Caco-2 (cell line): ENCODE measurements at regions not wholly inside any gene's neighbourhood (a gene's known extent, or its start where the extent isn't known, plus 50 kb on each side); places are given as distances from the start of the nearest gene placed in this dataset.

Experiments
- BruUV-seq: library from RNA; stranded (reverse); fragments of 400-500 nt; replicated peaks from 2 replicates; lab custom pipeline; 2021; lab: Mats Ljungman, UMichigan
- CTCF ChIA-PET: fragments of 300-600 bp; sonication (Branson Sonifier 250); formaldehyde crosslinking; loops from one replicate; lab custom pipeline; 2022; ENCODE audit warnings: antibody characterized with exemption; lab: Charles Lee
- POLR2A ChIA-PET: fragments of 300-600 bp; sonication (Branson Sonifier 250); formaldehyde crosslinking; loops from one replicate; lab custom pipeline; 2022; ENCODE audit warnings: antibody characterized with exemption; lab: Charles Lee
- DNase-seq, 2 experiments: peaks; one replicate each; pipeline versions ENCODE4 v3.0.0 to v3.0.0-alpha.2; 2020 to 2022
- H3K27me3 ChIP-seq: replicated peaks from 2 replicates; pipeline ENCODE4 v1.6.0; 2011; ENCODE audit warnings: low read length; ENCODE audit not compliant: control insufficient read depth, insufficient read depth
- H3K36me3 ChIP-seq: 2 replicates; pipeline ENCODE4 v1.5.1; 2011; ENCODE audit warnings: low read length; ENCODE audit not compliant: control insufficient read depth, insufficient read depth
- H3K4me1 ChIP-seq: fragments of 250-450 bp; sonication (Bioruptor Pico); 2 replicates; pipeline ENCODE4 v1.5.1; 2020; ENCODE audit warnings: mild to moderate bottlenecking
- H3K4me3 ChIP-seq: 2 replicates; pipeline ENCODE4 v1.5.1; 2011; ENCODE audit warnings: low read depth, mild to moderate bottlenecking, control low read depth, low read length
- H3K9me3 ChIP-seq: fragments of 250-450 bp; sonication (Bioruptor Pico); 2 replicates; pipeline ENCODE4 v1.5.1; 2020; ENCODE audit warnings: mild to moderate bottlenecking, moderate library complexity
- H3K27ac Mint-ChIP-seq: one replicate; pipeline ENCODE4 v1.8.0; 2022; ENCODE audit warnings: mixed read lengths; ENCODE audit not compliant: unreplicated experiment
- H3K27me3 Mint-ChIP-seq: one replicate; pipeline ENCODE4 v1.8.0; 2022; ENCODE audit warnings: mixed read lengths; ENCODE audit not compliant: insufficient read depth, unreplicated experiment
- H3K36me3 Mint-ChIP-seq: one replicate; pipeline ENCODE4 v1.8.0; 2022; ENCODE audit warnings: mild to moderate bottlenecking, mixed read lengths; ENCODE audit not compliant: insufficient read depth, unreplicated experiment
- H3K4me1 Mint-ChIP-seq: one replicate; pipeline ENCODE4 v1.8.0; 2022; ENCODE audit warnings: low read depth, mixed read lengths; ENCODE audit not compliant: unreplicated experiment
- H3K4me3 Mint-ChIP-seq: one replicate; pipeline ENCODE4 v1.8.0; 2022; ENCODE audit warnings: mild to moderate bottlenecking, moderate library complexity, mixed read lengths; ENCODE audit not compliant: unreplicated experiment
- H3K9me3 Mint-ChIP-seq: one replicate; pipeline ENCODE4 v1.8.0; 2022; ENCODE audit warnings: mixed read lengths; ENCODE audit not compliant: unreplicated experiment
- CTCF ChIP-seq, 2 experiments: fragments of 200-600 bp in 1 of 2; IDR thresholded peaks; 1 replicate in 1 of 2; 2 replicates in 1 of 2; pipeline versions ENCODE4 v1.5.1 to v1.8.0; 2011 to 2022; ENCODE audit warnings: antibody characterized with exemption in 1 of 2, control low read depth in 1 of 2, inconsistent platforms in 1 of 2, low read depth in 1 of 2, low read length in 1 of 2, mild to moderate bottlenecking in 1 of 2, moderate library complexity in 1 of 2; ENCODE audit not compliant: insufficient read depth in 1 of 2, severe bottlenecking in 1 of 2, unreplicated experiment in 1 of 2
- intact Hi-C: fragments of 100-400 bp; cut with micrococcal nuclease; formaldehyde crosslinking; loops from one replicate; pipeline ENCODE4 v1.10.0; 2022; ENCODE audit not compliant: unreplicated experiment

- BruUV-seq, result no TSS peak
- CTCF ChIA-PET, result no interaction called here
- Mint-ChIP-seq H3K36me3 (no peaks in the 10 kb centered on the region), H3K27ac (no peak overlapping the region), H3K4me1 (no peaks in the 10 kb centered on the region), H3K4me3 (no peak overlapping the region), H3K27me3 (no peaks in the 10 kb centered on the region), H3K9me3 (peaks cover 23% of the 10 kb centered on the region)
- no peak overlapping the region for H3K4me3 ChIP-seq
- DNase-seq, result no peak
- H3K4me1 ChIP-seq, result no peaks in the 10 kb centered on the region
- TF ChIP-seq CTCF (IDR thresholded peaks at IDR 0.05; ENCODE audit: insufficient read depth in 1 of 2, low read depth in 1 of 2, low read length in 1 of 2, severe bottlenecking in 1 of 2, unreplicated experiment in 1 of 2), result no peak
- H3K27me3 ChIP-seq, result no peaks in the 10 kb centered on the region
- POLR2A ChIA-PET, result no interaction called here
- intact Hi-C loops, result no loop called here
- H3K9me3 ChIP-seq, result no peaks in the 10 kb centered on the region
- no peaks in the 10 kb centered on the region for H3K36me3 ChIP-seq
Observed at GRCh38 chr5:68002836-68003235, 212.7 kb upstream of the PIK3R1 start.

GRCh38 chr5:68000805-68001204 is 214.8 kb upstream of the PIK3R1 start:
- Mint-ChIP-seq H3K36me3 (no peaks in the 10 kb centered on the region), H3K27ac (no peak overlapping the region), H3K27me3 (no peaks in the 10 kb centered on the region), H3K9me3 (peaks cover 23% of the 10 kb centered on the region), H3K4me1 (no peaks in the 10 kb centered on the region), H3K4me3 (no peak overlapping the region)
- Histone ChIP-seq H3K9me3 (no peaks in the 10 kb centered on the region), H3K4me3 (no peak overlapping the region), H3K4me1 (no peaks in the 10 kb centered on the region), H3K27me3 (no peaks in the 10 kb centered on the region), H3K36me3 (no peaks in the 10 kb centered on the region)
- no TSS peak for BruUV-seq
- POLR2A ChIA-PET, result no interaction called here
- DNase-seq, result no peak
- CTCF ChIA-PET, result no interaction called here
- TF ChIP-seq CTCF (IDR thresholded peaks at IDR 0.05; ENCODE audit: insufficient read depth in 1 of 2, low read depth in 1 of 2, low read length in 1 of 2, severe bottlenecking in 1 of 2, unreplicated experiment in 1 of 2), result no peak
- intact Hi-C loops, result no loop called here

- CTCF ChIA-PET, result interaction anchor here (0.7 kb wide), 1 partner anchor 34 kb away, joined by 6 read pairs; no protein-coding TSS in a partner anchor
- H3K4me3 Mint-ChIP-seq, result no peak overlapping the region
- BruUV-seq, result no TSS peak
Observed at GRCh38 chr5:67999391-67999790, 216.2 kb upstream of the PIK3R1 start.

More at GRCh38 chr5:67999391-67999790, 216.2 kb upstream of the PIK3R1 start:
- Histone ChIP-seq H3K36me3 (no peaks in the 10 kb centered on the region), H3K9me3 (no peaks in the 10 kb centered on the region; the same call in 1 of the 2 replicates), H3K27me3 (no peaks in the 10 kb centered on the region), H3K4me3 (no peak overlapping the region), H3K4me1 (no peaks in the 10 kb centered on the region)
- Mint-ChIP-seq H3K27me3 (no peaks in the 10 kb centered on the region), H3K36me3 (no peaks in the 10 kb centered on the region), H3K27ac (no peak overlapping the region), H3K9me3 (peaks cover 20% of the 10 kb centered on the region), H3K4me1 (no peaks in the 10 kb centered on the region)
- POLR2A ChIA-PET, result no interaction called here
- no peak for DNase-seq
- TF ChIP-seq CTCF (IDR thresholded peaks at IDR 0.05; ENCODE audit: insufficient read depth in 1 of 2, low read depth in 1 of 2, low read length in 1 of 2, severe bottlenecking in 1 of 2, unreplicated experiment in 1 of 2), result no peak
- intact Hi-C loops, result no loop called here
